ENCODE measurements at regions not wholly inside any gene's neighbourhood (a gene's known extent, or its start where the extent isn't known, plus 50 kb on each side); places are given as distances from the start of the nearest gene placed in this dataset.

DNA sequence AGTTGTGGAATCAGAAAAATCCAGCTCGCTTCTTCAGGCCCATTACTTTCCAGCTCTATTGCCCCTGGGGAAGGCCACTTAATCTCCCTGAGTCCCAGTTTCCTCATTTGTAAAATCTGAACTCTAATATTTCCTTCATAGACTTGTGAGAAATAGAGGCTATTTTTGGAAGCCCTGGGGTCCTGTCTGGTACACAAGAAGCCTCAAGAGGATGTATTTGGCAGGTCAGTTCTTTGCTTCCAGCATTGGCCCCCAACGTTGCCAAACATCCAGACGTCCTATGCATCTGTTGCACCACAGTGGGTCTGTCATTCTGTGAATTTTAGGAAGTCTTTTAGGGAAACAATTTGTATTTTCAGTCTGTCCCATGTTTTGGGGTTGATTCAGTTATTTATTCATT lies 525.9 kb downstream of the EBF1 start:
- TF ChIP-seq, protein P1, sequence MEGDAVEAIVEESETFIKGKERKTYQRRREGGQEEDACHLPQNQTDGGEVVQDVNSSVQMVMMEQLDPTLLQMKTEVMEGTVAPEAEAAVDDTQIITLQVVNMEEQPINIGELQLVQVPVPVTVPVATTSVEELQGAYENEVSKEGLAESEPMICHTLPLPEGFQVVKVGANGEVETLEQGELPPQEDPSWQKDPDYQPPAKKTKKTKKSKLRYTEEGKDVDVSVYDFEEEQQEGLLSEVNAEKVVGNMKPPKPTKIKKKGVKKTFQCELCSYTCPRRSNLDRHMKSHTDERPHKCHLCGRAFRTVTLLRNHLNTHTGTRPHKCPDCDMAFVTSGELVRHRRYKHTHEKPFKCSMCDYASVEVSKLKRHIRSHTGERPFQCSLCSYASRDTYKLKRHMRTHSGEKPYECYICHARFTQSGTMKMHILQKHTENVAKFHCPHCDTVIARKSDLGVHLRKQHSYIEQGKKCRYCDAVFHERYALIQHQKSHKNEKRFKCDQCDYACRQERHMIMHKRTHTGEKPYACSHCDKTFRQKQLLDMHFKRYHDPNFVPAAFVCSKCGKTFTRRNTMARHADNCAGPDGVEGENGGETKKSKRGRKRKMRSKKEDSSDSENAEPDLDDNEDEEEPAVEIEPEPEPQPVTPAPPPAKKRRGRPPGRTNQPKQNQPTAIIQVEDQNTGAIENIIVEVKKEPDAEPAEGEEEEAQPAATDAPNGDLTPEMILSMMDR (IDR thresholded peaks at IDR 0.05), result no peak
- TF ChIP-seq POLR2A (IDR thresholded peaks at IDR 0.05), result no peak

Data from thyroid gland (tissue), 4 donors.